K562 (cell line): ENCODE measurements at regions not wholly inside any gene's neighbourhood (a gene's known extent, or its start where the extent isn't known, plus 50 kb on each side); places are given as distances from the start of the nearest gene placed in this dataset.

Experiments used
- GABPB1 ChIP-seq: sonication (generic); formaldehyde crosslinking; IDR thresholded peaks from 2 replicates; pipeline ENCODE4 v1.8.0; 2022; ENCODE audit warnings: mild to moderate bottlenecking, missing genetic modification reagents
- HEY1 ChIP-seq: fragments of 250-450 bp; sonication (Bioruptor Pico); IDR thresholded peaks from 2 replicates; pipeline ENCODE4 v1.5.0; 2020; ENCODE audit warnings: mild to moderate bottlenecking, moderate library complexity, borderline replicate concordance
- STAT5A ChIP-seq: IDR thresholded peaks from 2 replicates; pipeline ENCODE4 v1.6.1; 2012; ENCODE audit warnings: low read length, inconsistent platforms, borderline replicate concordance
- TF ChIP-seq, protein P1 (sequence below), 2 experiments: fragments of 450-650 bp; formaldehyde crosslinking in 1 of 2; IDR thresholded peaks; 2 replicates each; pipeline versions ENCODE4 v1.4.0 to v1.6.1; 2014 to 2020; ENCODE audit warnings: mild to moderate bottlenecking in 2 of 2, borderline replicate concordance in 1 of 2, low read depth in 1 of 2

DNA sequence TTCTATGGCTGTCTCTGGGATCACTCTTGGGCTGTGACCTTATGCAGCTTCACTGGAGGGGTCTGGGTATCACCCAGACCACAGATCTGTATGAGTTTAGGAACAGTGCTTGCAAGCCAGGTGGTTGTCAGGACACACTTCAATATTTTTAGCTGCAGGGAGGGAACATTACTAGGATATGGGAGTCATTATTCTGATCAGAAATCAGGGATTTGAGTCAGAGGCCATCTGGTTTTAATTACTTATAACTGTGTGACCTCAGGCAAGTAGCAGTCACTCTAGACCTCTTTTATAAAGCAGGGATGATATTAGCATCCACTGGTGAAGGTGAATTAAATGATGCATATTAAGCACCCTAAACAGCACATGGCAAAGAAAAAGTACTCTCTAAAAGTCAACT is 60.1 kb upstream of the NMUR2 start (continued):
- TF ChIP-seq STAT5A = no peak
- TF ChIP-seq GABPB1 (CRISPR knock-in tag) = no peak
- TF ChIP-seq, protein P1, sequence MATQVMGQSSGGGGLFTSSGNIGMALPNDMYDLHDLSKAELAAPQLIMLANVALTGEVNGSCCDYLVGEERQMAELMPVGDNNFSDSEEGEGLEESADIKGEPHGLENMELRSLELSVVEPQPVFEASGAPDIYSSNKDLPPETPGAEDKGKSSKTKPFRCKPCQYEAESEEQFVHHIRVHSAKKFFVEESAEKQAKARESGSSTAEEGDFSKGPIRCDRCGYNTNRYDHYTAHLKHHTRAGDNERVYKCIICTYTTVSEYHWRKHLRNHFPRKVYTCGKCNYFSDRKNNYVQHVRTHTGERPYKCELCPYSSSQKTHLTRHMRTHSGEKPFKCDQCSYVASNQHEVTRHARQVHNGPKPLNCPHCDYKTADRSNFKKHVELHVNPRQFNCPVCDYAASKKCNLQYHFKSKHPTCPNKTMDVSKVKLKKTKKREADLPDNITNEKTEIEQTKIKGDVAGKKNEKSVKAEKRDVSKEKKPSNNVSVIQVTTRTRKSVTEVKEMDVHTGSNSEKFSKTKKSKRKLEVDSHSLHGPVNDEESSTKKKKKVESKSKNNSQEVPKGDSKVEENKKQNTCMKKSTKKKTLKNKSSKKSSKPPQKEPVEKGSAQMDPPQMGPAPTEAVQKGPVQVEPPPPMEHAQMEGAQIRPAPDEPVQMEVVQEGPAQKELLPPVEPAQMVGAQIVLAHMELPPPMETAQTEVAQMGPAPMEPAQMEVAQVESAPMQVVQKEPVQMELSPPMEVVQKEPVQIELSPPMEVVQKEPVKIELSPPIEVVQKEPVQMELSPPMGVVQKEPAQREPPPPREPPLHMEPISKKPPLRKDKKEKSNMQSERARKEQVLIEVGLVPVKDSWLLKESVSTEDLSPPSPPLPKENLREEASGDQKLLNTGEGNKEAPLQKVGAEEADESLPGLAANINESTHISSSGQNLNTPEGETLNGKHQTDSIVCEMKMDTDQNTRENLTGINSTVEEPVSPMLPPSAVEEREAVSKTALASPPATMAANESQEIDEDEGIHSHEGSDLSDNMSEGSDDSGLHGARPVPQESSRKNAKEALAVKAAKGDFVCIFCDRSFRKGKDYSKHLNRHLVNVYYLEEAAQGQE (IDR thresholded peaks at IDR 0.05; ENCODE audit: borderline replicate concordance) = no peak
- TF ChIP-seq, protein P1 (CRISPR knock-in tag; IDR thresholded peaks at IDR 0.05; ENCODE audit: low read depth) = no peak
- no peak for TF ChIP-seq HEY1 (CRISPR knock-in tag)
